ENCODE measurements at regions not wholly inside any gene's neighbourhood (a gene's known extent, or its start where the extent isn't known, plus 50 kb on each side); places are given as distances from the start of the nearest gene placed in this dataset.

- TF ChIP-seq POLR2A (IDR thresholded peaks at IDR 0.05; ENCODE audit: control extremely low read depth in 1 of 2, low read depth in 2 of 2, low read length in 2 of 2): no peak
- no peak for TF ChIP-seq RXRA (IDR thresholded peaks at IDR 0.05; ENCODE audit: insufficient read depth, low read depth, low read length)
- TF ChIP-seq SAP30 (IDR thresholded peaks at IDR 0.05; ENCODE audit: insufficient read depth, insufficient replicate concordance, low read length): no peak
- TF ChIP-seq POLR2AphosphoS5 (IDR thresholded peaks at IDR 0.05; ENCODE audit: low read depth, low read length): no peak
- no peak for TF ChIP-seq GTF2F1 (IDR thresholded peaks at IDR 0.05; ENCODE audit: borderline replicate concordance, low read depth, low read length)
- TF ChIP-seq CTCF (IDR thresholded peaks at IDR 0.05; ENCODE audit: control extremely low read depth in 1 of 3, insufficient read depth in 1 of 3, low read depth in 1 of 3, low read length in 3 of 3): no peak
- TF ChIP-seq RAD21 (IDR thresholded peaks at IDR 0.05 in 1 of 2, conservative IDR thresholded peaks at IDR 0.05 in 1 of 2; ENCODE audit: low read depth in 2 of 2, low read length in 2 of 2): no peak
- no peak for TF ChIP-seq GABPA (IDR thresholded peaks at IDR 0.05; ENCODE audit: borderline replicate concordance, insufficient read depth, low read length)
- TF ChIP-seq BRCA1 (IDR thresholded peaks at IDR 0.05; ENCODE audit: low read depth, low read length): no peak
- no peak for TF ChIP-seq MAFK (IDR thresholded peaks at IDR 0.05; ENCODE audit: low read depth, low read length)
- TF ChIP-seq CEBPB (IDR thresholded peaks at IDR 0.05; ENCODE audit: low read depth, low read length): no peak
- no peak; the same call in 1 of the 2 replicates for TF ChIP-seq TAF1 (IDR thresholded peaks at IDR 0.05; ENCODE audit: low read depth, low read length)
- TF ChIP-seq ASH2L (IDR thresholded peaks at IDR 0.05; ENCODE audit: low read length): no peak
- no peak for TF ChIP-seq HDAC6 (IDR thresholded peaks at IDR 0.05; ENCODE audit: low read depth, low read length)
These were observed 253.9 kb upstream of the SGCG start for GRCh38 chr13:22926748-22927400.
